ENCODE measurements at regions not wholly inside any gene's neighbourhood (a gene's known extent, or its start where the extent isn't known, plus 50 kb on each side); places are given as distances from the start of the nearest gene placed in this dataset.

- Histone ChIP-seq H3K27me3 (replicated peaks; ENCODE audit: insufficient read depth, low read depth, low read length, poor library complexity) (no peaks in the 10 kb centered on the region), H3K4me3 (ENCODE audit: low read depth, low read length, poor library complexity, severe bottlenecking) (no peak overlapping the region), H3K36me3 (ENCODE audit: insufficient read depth, low read length, poor library complexity, severe bottlenecking) (no peaks in the 10 kb centered on the region), H3K27ac (ENCODE audit: low read depth, low read length, poor library complexity, severe bottlenecking) (no peak overlapping the region), H3K4me1 (ENCODE audit: insufficient read depth, low read length, poor library complexity, severe bottlenecking) (no peaks in the 10 kb centered on the region), H3K9me3 (ENCODE audit: low read depth, low read length, poor library complexity, severe bottlenecking) (no peaks in the 10 kb centered on the region)
- ChIA-PET CTCF (no interaction called here), POLR2A (ENCODE audit: low non-redundant PET) (no interaction called here)
- intact Hi-C loops (cut with micrococcal nuclease; ENCODE audit: unreplicated experiment) = no loop called here
- TF ChIP-seq EZH2 (IDR thresholded peaks at IDR 0.05; ENCODE audit: borderline replicate concordance, low read depth, low read length, poor library complexity, severe bottlenecking) = no peak
- TF ChIP-seq CTCF (conservative IDR thresholded peaks at IDR 0.05; ENCODE audit: low read depth, low read length) = no peak
- no TSS peak for BruUV-seq (replicated peaks)
- no peak for DNase-seq (ENCODE audit: low spot score)
Observed at GRCh38 chr10:47223236-47223635, 76.8 kb upstream of the GDF10 start.

GRCh38 chr10:47224546-47225218 is 75.3 kb upstream of the GDF10 start:
- Histone ChIP-seq H3K27me3 (replicated peaks; ENCODE audit: insufficient read depth, low read depth, low read length, poor library complexity) (no peaks in the 10 kb centered on the region), H3K4me3 (ENCODE audit: low read depth, low read length, poor library complexity, severe bottlenecking) (no peak overlapping the region), H3K36me3 (ENCODE audit: insufficient read depth, low read length, poor library complexity, severe bottlenecking) (no peaks in the 10 kb centered on the region), H3K4me1 (ENCODE audit: insufficient read depth, low read length, poor library complexity, severe bottlenecking) (no peaks in the 10 kb centered on the region), H3K9me3 (ENCODE audit: low read depth, low read length, poor library complexity, severe bottlenecking) (no peaks in the 10 kb centered on the region), H3K27ac (ENCODE audit: low read depth, low read length, poor library complexity, severe bottlenecking) (no peak overlapping the region)
- ChIA-PET CTCF (no interaction called here), POLR2A (ENCODE audit: low non-redundant PET) (no interaction called here)
- BruUV-seq (replicated peaks) = no TSS peak
- intact Hi-C loops (cut with micrococcal nuclease; ENCODE audit: unreplicated experiment) = no loop called here
- no peak for TF ChIP-seq CTCF (conservative IDR thresholded peaks at IDR 0.05; ENCODE audit: low read depth, low read length)
- TF ChIP-seq EZH2 (IDR thresholded peaks at IDR 0.05; ENCODE audit: borderline replicate concordance, low read depth, low read length, poor library complexity, severe bottlenecking) = no peak
- no peak for DNase-seq (ENCODE audit: low spot score)

GRCh38 chr10:47225219-47225927 is 74.6 kb upstream of the GDF10 start:
- no TSS peak for BruUV-seq (replicated peaks)

More at GRCh38 chr10:47225219-47225927, 74.6 kb upstream of the GDF10 start:
- H3K27me3 ChIP-seq (replicated peaks; ENCODE audit: insufficient read depth, low read depth, low read length, poor library complexity) = no peaks in the 10 kb centered on the region
- TF ChIP-seq CTCF (conservative IDR thresholded peaks at IDR 0.05; ENCODE audit: low read depth, low read length) = no peak
- TF ChIP-seq EZH2 (IDR thresholded peaks at IDR 0.05; ENCODE audit: borderline replicate concordance, low read depth, low read length, poor library complexity, severe bottlenecking) = no peak
- DNase-seq (ENCODE audit: low spot score) = no peak
- no peaks in the 10 kb centered on the region for H3K36me3 ChIP-seq (ENCODE audit: insufficient read depth, low read length, poor library complexity, severe bottlenecking)
- H3K4me1 ChIP-seq (ENCODE audit: insufficient read depth, low read length, poor library complexity, severe bottlenecking) = no peaks in the 10 kb centered on the region
- intact Hi-C loops (cut with micrococcal nuclease; ENCODE audit: unreplicated experiment) = no loop called here
- no peaks in the 10 kb centered on the region for H3K9me3 ChIP-seq (ENCODE audit: low read depth, low read length, poor library complexity, severe bottlenecking)
- ChIA-PET POLR2A (ENCODE audit: low non-redundant PET) (no interaction called here), CTCF (no interaction called here)
- H3K27ac ChIP-seq (ENCODE audit: low read depth, low read length, poor library complexity, severe bottlenecking) = no peak overlapping the region
- no peak overlapping the region for H3K4me3 ChIP-seq (ENCODE audit: low read depth, low read length, poor library complexity, severe bottlenecking)
